ENCODE measurements at regions not wholly inside any gene's neighbourhood (a gene's known extent, or its start where the extent isn't known, plus 50 kb on each side); places are given as distances from the start of the nearest gene placed in this dataset.

- no peak for TF ChIP-seq CTCF (IDR thresholded peaks at IDR 0.05; ENCODE audit: poor library complexity, severe bottlenecking)
- TF ChIP-seq EZH2 (IDR thresholded peaks at IDR 0.05; ENCODE audit: borderline replicate concordance, insufficient read depth, low read length, poor library complexity, severe bottlenecking), result no peak
- TF ChIP-seq TAF1 (IDR thresholded peaks at IDR 0.05; ENCODE audit: low read depth), result no peak
- no peak for TF ChIP-seq POLR2AphosphoS5 (IDR thresholded peaks at IDR 0.05)
- TF ChIP-seq REST (IDR thresholded peaks at IDR 0.05; ENCODE audit: borderline replicate concordance), result no peak
- TF ChIP-seq EP300 (conservative IDR thresholded peaks at IDR 0.05; ENCODE audit: poor library complexity, severe bottlenecking), result no peak
Observed at GRCh38 chr4:12445711-12446235, 1017.1 kb upstream of the HS3ST1 start.
